Stomach (tissue), 8 donors: ENCODE measurements at regions not wholly inside any gene's neighbourhood (a gene's known extent, or its start where the extent isn't known, plus 50 kb on each side); places are given as distances from the start of the nearest gene placed in this dataset.

Experiments used
- DNase-seq, 2 donors: peaks; one replicate each; pipeline versions ENCODE4 v3.0.0 to v3.0.0-alpha.2; 2013 to 2019
- H3K27ac ChIP-seq, 5 donors: fragments of 200-600 bp in 4 of 5; sonication (generic) in 4 of 5; one replicate each; pipeline ENCODE4 v1.5.1; 2013 to 2019; ENCODE audit warnings: mild to moderate bottlenecking in 1 of 5, moderate library complexity in 1 of 5
- H3K27me3 ChIP-seq, 3 donors: fragments of 200-600 bp; sonication (generic); one replicate each; pipeline ENCODE4 v1.5.1; 2017 to 2019; ENCODE audit warnings: mixed run types in 1 of 3
- H3K36me3 ChIP-seq, 4 donors: fragments of 200-600 bp; sonication (generic); 1 replicate in 3 of 4; 2 replicates in 1 of 4; pipeline ENCODE4 v1.5.1; 2016 to 2019
- H3K4me1 ChIP-seq, 4 donors: fragments of 200-600 bp; sonication (generic); one replicate each; pipeline ENCODE4 v1.5.1; 2016 to 2019
- H3K4me3 ChIP-seq, 4 donors: fragments of 200-600 bp; sonication (generic) in 3 of 4; one replicate each; pipeline ENCODE4 v1.5.1; 2016 to 2019; ENCODE audit warnings: mild to moderate bottlenecking in 1 of 4
- H3K9me3 ChIP-seq, 4 donors: fragments of 200-600 bp; sonication (generic); one replicate each; pipeline ENCODE4 v1.5.1; 2016 to 2019
- EP300 ChIP-seq: sonication (generic); formaldehyde crosslinking; IDR thresholded peaks from one replicate; pipeline ENCODE4 v1.6.1; 2017; ENCODE audit warnings: antibody characterized with exemption
- POLR2A ChIP-seq, 4 donors: fragments of 450-650 bp; IDR thresholded peaks; one replicate each; pipeline ENCODE4 v1.6.1; 2016; ENCODE audit warnings: antibody characterized with exemption in 4 of 4, control low read depth in 2 of 4, mild to moderate bottlenecking in 1 of 4, moderate library complexity in 1 of 4
- POLR2AphosphoS5 ChIP-seq, 3 donors: sonication (generic); formaldehyde crosslinking; IDR thresholded peaks; one replicate each; pipeline ENCODE4 v1.6.1; 2016; ENCODE audit warnings: antibody characterized with exemption in 3 of 3
- WGBS, 5 donors: extraction: QIAGEN DNeasy Blood & Tissue Kit in 3 of 5; methylation state at CpG; one replicate each; pipeline versions ENCODE4 v1.1.5 to v1.1.7; 2013 to 2018; 5-methylcytosine and 5-hydroxymethylcytosine counted together
- intact Hi-C: fragments of 100-400 bp; cut with DNase I; formaldehyde crosslinking; loops from one replicate; pipeline ENCODE4 v1.15.1; 2023; ENCODE audit warnings: low total_unique reads
- TF ChIP-seq, protein P1 (sequence below), 7 experiments: fragments of 450-650 bp in 4 of 7; fragments of 200-600 bp in 3 of 7; sonication (generic) in 3 of 7; IDR thresholded peaks; one replicate each; pipeline ENCODE4 v1.5.1; 2016 to 2019; ENCODE audit warnings: antibody characterized with exemption in 7 of 7, control low read depth in 2 of 7, mild to moderate bottlenecking in 1 of 7
- donor health status: healthy with polysubstance abuse.
- donor health status: Bipolar disorder and iron deficiency.
- donor health status: healthy.

DNA sequence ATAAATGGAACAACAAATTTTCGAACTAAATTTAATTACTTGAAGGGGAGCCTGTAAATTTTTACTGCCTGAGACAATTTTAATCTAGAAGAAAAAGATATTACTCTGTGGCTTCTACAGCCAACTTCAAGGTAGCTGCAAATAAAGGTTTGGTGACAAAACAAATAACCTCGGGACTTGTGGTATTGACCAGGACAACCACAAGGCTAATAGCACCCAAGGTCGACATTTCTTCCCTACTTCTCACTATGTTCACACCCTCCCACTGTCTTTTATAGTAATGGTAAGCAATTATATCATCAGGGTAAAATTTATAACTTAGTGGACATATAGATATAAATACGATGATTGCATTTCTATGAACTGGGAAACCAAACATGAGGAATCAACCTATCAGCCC lies 67.9 kb upstream of the SPINK5 start:
- intact Hi-C loops = no loop called here
- 66 to 78% (median 76%) methylated on average over 4 of the region's 4 CpGs for WGBS, 5 donors
- Histone ChIP-seq H3K27ac (no peak overlapping the region), H3K9me3 (peaks cover 0 to 20% (median 13%) of the 10 kb centered on the region in 4 donors), H3K36me3 (no peaks in the 10 kb centered on the region), H3K4me3 (no peak overlapping the region), H3K27me3 (no peaks in the 10 kb centered on the region), H3K4me1 (no peaks in the 10 kb centered on the region)
- DNase-seq = no peak
- TF ChIP-seq POLR2AphosphoS5 (IDR thresholded peaks at IDR 0.05) (no peak), EP300 (no peak), POLR2A (IDR thresholded peaks at IDR 0.05) (no peak)
- TF ChIP-seq, protein P1, sequence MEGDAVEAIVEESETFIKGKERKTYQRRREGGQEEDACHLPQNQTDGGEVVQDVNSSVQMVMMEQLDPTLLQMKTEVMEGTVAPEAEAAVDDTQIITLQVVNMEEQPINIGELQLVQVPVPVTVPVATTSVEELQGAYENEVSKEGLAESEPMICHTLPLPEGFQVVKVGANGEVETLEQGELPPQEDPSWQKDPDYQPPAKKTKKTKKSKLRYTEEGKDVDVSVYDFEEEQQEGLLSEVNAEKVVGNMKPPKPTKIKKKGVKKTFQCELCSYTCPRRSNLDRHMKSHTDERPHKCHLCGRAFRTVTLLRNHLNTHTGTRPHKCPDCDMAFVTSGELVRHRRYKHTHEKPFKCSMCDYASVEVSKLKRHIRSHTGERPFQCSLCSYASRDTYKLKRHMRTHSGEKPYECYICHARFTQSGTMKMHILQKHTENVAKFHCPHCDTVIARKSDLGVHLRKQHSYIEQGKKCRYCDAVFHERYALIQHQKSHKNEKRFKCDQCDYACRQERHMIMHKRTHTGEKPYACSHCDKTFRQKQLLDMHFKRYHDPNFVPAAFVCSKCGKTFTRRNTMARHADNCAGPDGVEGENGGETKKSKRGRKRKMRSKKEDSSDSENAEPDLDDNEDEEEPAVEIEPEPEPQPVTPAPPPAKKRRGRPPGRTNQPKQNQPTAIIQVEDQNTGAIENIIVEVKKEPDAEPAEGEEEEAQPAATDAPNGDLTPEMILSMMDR (IDR thresholded peaks at IDR 0.05) = no peak

DNA sequence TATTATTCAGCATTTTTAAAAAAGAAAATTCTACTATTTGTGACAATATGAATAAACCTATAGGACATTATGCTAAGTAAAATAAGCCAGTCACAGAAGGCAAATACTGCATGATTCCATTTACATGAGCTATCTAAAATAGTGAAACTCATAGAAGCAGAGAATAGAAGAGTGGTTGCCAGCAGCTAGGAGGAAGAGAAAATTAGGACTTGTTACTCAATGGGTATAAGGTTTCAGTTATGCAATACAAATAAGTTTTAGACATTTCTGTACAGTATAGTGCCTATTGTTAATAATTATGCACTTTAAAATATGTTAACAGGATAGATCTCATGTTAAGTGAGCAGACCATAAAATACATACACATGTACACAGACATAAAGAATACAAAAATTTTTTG lies 73.8 kb upstream of the SPINK5 start:
- no peaks in the 10 kb centered on the region for H3K36me3 ChIP-seq
- DNase-seq = no peak
- no peak for TF ChIP-seq POLR2A (IDR thresholded peaks at IDR 0.05)
- no peak for TF ChIP-seq POLR2AphosphoS5 (IDR thresholded peaks at IDR 0.05)
- no peak for TF ChIP-seq EP300
- TF ChIP-seq, protein P1 (IDR thresholded peaks at IDR 0.05) = no peak
- intact Hi-C loops = no loop called here
- H3K27ac ChIP-seq = no peak overlapping the region
- H3K4me3 ChIP-seq = no peak overlapping the region
- no peaks in the 10 kb centered on the region for H3K27me3 ChIP-seq
- no peaks in the 10 kb centered on the region for H3K4me1 ChIP-seq
- H3K9me3 ChIP-seq = no peaks in the 10 kb centered on the region

DNA sequence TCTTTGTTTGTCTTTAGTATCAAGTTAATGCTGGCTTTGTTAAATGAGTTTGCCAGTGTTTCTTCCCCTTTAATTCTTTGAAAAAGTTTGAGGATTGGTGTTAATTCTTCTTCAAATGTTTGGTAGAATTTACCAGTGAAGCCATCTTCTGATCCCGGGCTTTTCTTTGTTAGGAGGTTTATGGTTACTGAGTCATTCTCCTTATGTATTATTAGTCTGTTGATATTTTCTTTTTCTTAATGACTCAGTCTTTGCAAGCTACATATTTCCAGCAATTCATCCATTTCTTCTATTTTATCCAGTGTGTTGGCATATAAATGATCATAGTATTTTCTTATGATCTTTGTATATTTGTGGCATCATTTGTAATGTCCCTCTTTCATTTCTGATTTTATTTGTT lies 74.5 kb upstream of the SPINK5 start:
- no peaks in the 10 kb centered on the region for H3K36me3 ChIP-seq
- 47 to 62% (median 52%) methylated on average over 1 of the region's 1 CpG for WGBS, 5 donors
- intact Hi-C loops = no loop called here
- TF ChIP-seq, protein P1 (IDR thresholded peaks at IDR 0.05) = no peak
- TF ChIP-seq POLR2A (IDR thresholded peaks at IDR 0.05) = no peak
- DNase-seq = no peak
- no peak overlapping the region for H3K27ac ChIP-seq
- H3K9me3 ChIP-seq = no peaks in the 10 kb centered on the region
- H3K27me3 ChIP-seq = no peaks in the 10 kb centered on the region
- H3K4me3 ChIP-seq = no peak overlapping the region
- H3K4me1 ChIP-seq = no peaks in the 10 kb centered on the region

DNA sequence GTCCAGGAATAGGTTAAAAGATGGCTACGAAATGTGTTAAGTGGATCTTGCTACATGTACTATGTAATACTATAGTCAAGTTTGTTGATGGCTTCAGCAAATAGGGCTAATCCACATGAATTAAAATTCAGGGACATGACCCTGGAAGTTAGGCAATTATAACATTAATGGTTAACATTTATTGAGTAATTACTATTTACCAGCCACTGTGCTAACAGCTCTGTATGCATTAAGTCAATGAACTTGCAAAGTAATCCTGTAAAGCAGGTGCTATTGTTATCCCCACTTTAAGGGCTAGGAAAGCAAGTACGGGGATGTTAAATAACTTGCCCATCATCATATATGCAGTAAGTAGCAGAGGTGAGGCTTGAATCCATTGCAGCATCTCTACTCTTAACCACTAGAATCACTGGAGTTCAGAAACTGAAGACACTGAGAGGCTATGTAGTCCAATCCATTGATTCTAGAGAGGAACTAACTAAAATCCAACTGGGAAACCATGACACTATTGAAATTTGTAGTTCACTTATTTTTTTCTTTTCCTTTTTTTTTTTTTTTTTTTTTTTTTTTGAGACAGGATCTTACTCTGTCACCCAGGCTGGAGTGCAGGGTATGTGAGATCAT lies 77.5 kb upstream of the SPINK5 start:
- no peak for DNase-seq
- TF ChIP-seq, protein P1 (IDR thresholded peaks at IDR 0.05) = no peak
- no peak for TF ChIP-seq POLR2A (IDR thresholded peaks at IDR 0.05)
- TF ChIP-seq POLR2AphosphoS5 (IDR thresholded peaks at IDR 0.05) = no peak
- no peak for TF ChIP-seq EP300
- Histone ChIP-seq H3K27ac (no peak overlapping the region), H3K4me1 (no peaks in the 10 kb centered on the region), H3K9me3 (no peaks in the 10 kb centered on the region), H3K27me3 (no peaks in the 10 kb centered on the region), H3K4me3 (no peak overlapping the region), H3K36me3 (no peaks in the 10 kb centered on the region)
- WGBS, 5 donors = 64 to 85% (median 73%) methylated on average over 2 of the region's 2 CpGs
- intact Hi-C loops = no loop called here
